H1 (cell line): ENCODE measurements at regions not wholly inside any gene's neighbourhood (a gene's known extent, or its start where the extent isn't known, plus 50 kb on each side); places are given as distances from the start of the nearest gene placed in this dataset.

ENCODE experiments used
- ASH2L ChIP-seq: fragments of 200-600, 300-600 bp; sonication (generic); IDR thresholded peaks from one replicate; pipeline ENCODE4 v1.7.1; 2017; ENCODE audit warnings: low read length
- BRCA1 ChIP-seq: IDR thresholded peaks from 2 replicates; pipeline ENCODE4 v1.6.1; 2012; ENCODE audit warnings: low read depth, low read length, improper control_type of control experiment
- CBX5 ChIP-seq: fragments of 300-800, 300-1000 bp; sonication (generic); IDR thresholded peaks from 2 replicates; pipeline ENCODE4 v1.7.1; 2016; ENCODE audit warnings: antibody characterized with exemption, low read length, low read depth
- CHD2 ChIP-seq: IDR thresholded peaks from 2 replicates; pipeline ENCODE4 v1.6.1; 2012; ENCODE audit warnings: low read length, improper control_type of control experiment
- EP300 ChIP-seq, 2 experiments: IDR thresholded peaks; 1 replicate in 1 of 2; 2 replicates in 1 of 2; pipeline ENCODE4 v1.6.1; 2011 to 2012; ENCODE audit warnings: low read depth in 2 of 2, low read length in 2 of 2, mild to moderate bottlenecking in 2 of 2, borderline replicate concordance in 1 of 2, inconsistent platforms in 1 of 2, moderate library complexity in 1 of 2
- HDAC2 ChIP-seq, 2 experiments: fragments of 300-600 bp in 1 of 2; sonication (generic) in 1 of 2; IDR thresholded peaks; 2 replicates each; pipeline ENCODE4 v1.6.1; 2011 to 2012; ENCODE audit warnings: low read depth in 2 of 2, low read length in 2 of 2, mild to moderate bottlenecking in 2 of 2, moderate library complexity in 2 of 2, borderline replicate concordance in 1 of 2, inconsistent platforms in 1 of 2
- JUND ChIP-seq: IDR thresholded peaks from 2 replicates; pipeline ENCODE4 v1.6.1; 2011; ENCODE audit warnings: mild to moderate bottlenecking, improper control_type of control experiment, low read length
- RXRA ChIP-seq: IDR thresholded peaks from 2 replicates; pipeline ENCODE4 v1.6.1; 2011; ENCODE audit warnings: low read depth, mild to moderate bottlenecking, low read length, moderate library complexity; ENCODE audit not compliant: insufficient read depth
- TAF7 ChIP-seq: optimal IDR thresholded peaks from 2 replicates; pipeline ENCODE3; 2011; ENCODE audit warnings: low read depth, mild to moderate bottlenecking, inconsistent platforms, low read length, moderate library complexity, borderline replicate concordance
- YY1 ChIP-seq: IDR thresholded peaks from 2 replicates; pipeline ENCODE4 v1.6.1; 2011; ENCODE audit warnings: low read depth, mild to moderate bottlenecking, low read length
- TF ChIP-seq, protein P1 (sequence below): fragments of 300-600 bp; sonication (generic); IDR thresholded peaks from 2 replicates; pipeline ENCODE4 v1.7.1; 2012; ENCODE audit warnings: low read length, moderate library complexity, mild to moderate bottlenecking, inconsistent platforms; ENCODE audit not compliant: insufficient replicate concordance

GRCh38 chr10:56583316-56583715 lies 222.3 kb upstream of the ZWINT start (continued):
- TF ChIP-seq, protein P1, sequence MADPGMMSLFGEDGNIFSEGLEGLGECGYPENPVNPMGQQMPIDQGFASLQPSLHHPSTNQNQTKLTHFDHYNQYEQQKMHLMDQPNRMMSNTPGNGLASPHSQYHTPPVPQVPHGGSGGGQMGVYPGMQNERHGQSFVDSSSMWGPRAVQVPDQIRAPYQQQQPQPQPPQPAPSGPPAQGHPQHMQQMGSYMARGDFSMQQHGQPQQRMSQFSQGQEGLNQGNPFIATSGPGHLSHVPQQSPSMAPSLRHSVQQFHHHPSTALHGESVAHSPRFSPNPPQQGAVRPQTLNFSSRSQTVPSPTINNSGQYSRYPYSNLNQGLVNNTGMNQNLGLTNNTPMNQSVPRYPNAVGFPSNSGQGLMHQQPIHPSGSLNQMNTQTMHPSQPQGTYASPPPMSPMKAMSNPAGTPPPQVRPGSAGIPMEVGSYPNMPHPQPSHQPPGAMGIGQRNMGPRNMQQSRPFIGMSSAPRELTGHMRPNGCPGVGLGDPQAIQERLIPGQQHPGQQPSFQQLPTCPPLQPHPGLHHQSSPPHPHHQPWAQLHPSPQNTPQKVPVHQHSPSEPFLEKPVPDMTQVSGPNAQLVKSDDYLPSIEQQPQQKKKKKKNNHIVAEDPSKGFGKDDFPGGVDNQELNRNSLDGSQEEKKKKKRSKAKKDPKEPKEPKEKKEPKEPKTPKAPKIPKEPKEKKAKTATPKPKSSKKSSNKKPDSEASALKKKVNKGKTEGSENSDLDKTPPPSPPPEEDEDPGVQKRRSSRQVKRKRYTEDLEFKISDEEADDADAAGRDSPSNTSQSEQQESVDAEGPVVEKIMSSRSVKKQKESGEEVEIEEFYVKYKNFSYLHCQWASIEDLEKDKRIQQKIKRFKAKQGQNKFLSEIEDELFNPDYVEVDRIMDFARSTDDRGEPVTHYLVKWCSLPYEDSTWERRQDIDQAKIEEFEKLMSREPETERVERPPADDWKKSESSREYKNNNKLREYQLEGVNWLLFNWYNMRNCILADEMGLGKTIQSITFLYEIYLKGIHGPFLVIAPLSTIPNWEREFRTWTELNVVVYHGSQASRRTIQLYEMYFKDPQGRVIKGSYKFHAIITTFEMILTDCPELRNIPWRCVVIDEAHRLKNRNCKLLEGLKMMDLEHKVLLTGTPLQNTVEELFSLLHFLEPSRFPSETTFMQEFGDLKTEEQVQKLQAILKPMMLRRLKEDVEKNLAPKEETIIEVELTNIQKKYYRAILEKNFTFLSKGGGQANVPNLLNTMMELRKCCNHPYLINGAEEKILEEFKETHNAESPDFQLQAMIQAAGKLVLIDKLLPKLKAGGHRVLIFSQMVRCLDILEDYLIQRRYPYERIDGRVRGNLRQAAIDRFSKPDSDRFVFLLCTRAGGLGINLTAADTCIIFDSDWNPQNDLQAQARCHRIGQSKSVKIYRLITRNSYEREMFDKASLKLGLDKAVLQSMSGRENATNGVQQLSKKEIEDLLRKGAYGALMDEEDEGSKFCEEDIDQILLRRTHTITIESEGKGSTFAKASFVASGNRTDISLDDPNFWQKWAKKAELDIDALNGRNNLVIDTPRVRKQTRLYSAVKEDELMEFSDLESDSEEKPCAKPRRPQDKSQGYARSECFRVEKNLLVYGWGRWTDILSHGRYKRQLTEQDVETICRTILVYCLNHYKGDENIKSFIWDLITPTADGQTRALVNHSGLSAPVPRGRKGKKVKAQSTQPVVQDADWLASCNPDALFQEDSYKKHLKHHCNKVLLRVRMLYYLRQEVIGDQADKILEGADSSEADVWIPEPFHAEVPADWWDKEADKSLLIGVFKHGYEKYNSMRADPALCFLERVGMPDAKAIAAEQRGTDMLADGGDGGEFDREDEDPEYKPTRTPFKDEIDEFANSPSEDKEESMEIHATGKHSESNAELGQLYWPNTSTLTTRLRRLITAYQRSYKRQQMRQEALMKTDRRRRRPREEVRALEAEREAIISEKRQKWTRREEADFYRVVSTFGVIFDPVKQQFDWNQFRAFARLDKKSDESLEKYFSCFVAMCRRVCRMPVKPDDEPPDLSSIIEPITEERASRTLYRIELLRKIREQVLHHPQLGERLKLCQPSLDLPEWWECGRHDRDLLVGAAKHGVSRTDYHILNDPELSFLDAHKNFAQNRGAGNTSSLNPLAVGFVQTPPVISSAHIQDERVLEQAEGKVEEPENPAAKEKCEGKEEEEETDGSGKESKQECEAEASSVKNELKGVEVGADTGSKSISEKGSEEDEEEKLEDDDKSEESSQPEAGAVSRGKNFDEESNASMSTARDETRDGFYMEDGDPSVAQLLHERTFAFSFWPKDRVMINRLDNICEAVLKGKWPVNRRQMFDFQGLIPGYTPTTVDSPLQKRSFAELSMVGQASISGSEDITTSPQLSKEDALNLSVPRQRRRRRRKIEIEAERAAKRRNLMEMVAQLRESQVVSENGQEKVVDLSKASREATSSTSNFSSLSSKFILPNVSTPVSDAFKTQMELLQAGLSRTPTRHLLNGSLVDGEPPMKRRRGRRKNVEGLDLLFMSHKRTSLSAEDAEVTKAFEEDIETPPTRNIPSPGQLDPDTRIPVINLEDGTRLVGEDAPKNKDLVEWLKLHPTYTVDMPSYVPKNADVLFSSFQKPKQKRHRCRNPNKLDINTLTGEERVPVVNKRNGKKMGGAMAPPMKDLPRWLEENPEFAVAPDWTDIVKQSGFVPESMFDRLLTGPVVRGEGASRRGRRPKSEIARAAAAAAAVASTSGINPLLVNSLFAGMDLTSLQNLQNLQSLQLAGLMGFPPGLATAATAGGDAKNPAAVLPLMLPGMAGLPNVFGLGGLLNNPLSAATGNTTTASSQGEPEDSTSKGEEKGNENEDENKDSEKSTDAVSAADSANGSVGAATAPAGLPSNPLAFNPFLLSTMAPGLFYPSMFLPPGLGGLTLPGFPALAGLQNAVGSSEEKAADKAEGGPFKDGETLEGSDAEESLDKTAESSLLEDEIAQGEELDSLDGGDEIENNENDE = no peak
- no peak for TF ChIP-seq JUND
- no peak for TF ChIP-seq ASH2L
- TF ChIP-seq YY1 = no peak
- TF ChIP-seq TAF7 = no peak
- no peak for TF ChIP-seq EP300 (IDR thresholded peaks at IDR 0.05; ENCODE audit: borderline replicate concordance in 1 of 2, low read depth in 2 of 2, low read length in 2 of 2)
- no peak for TF ChIP-seq BRCA1
- TF ChIP-seq HDAC2 (IDR thresholded peaks at IDR 0.05; ENCODE audit: borderline replicate concordance in 1 of 2, low read depth in 2 of 2, low read length in 2 of 2) = no peak
- no peak for TF ChIP-seq CHD2
- no peak for TF ChIP-seq RXRA
- TF ChIP-seq CBX5 = no peak
